ENCODE measurements at regions not wholly inside any gene's neighbourhood (a gene's known extent, or its start where the extent isn't known, plus 50 kb on each side); places are given as distances from the start of the nearest gene placed in this dataset.
"Not testable (repeated sequence)": the region's sequence is repeated elsewhere in the genome, so short reads cannot be mapped to it uniquely, and the experiment has no call there.

GRCh38 chr15:29648415-29648814 is 173.9 kb downstream of the TJP1 start:
- H3K4me1 ChIP-seq; H3K4me3 ChIP-seq; H3K27me3 ChIP-seq; H3K27ac ChIP-seq; DNase-seq (ENCODE audit: extremely low spot score in 2 of 2); H3K36me3 ChIP-seq; intact Hi-C loops (cut with DNase I); H3K9me3 ChIP-seq: not testable (repeated sequence)

- Histone ChIP-seq H3K4me3 (no peak overlapping the region), H3K27me3 (no peaks in the 10 kb centered on the region), H3K9me3 (no peaks in the 10 kb centered on the region), H3K36me3 (no peaks in the 10 kb centered on the region), H3K27ac (no peak overlapping the region), H3K4me1 (no peaks in the 10 kb centered on the region)
- DNase-seq (ENCODE audit: extremely low spot score in 2 of 2): no peak
- intact Hi-C loops (cut with DNase I): no loop called here
- TF ChIP-seq CTCF (IDR thresholded peaks at IDR 0.05) (no peak), POLR2A (IDR thresholded peaks at IDR 0.05) (no peak), POLR2AphosphoS5 (IDR thresholded peaks at IDR 0.05; ENCODE audit: insufficient read depth in 1 of 2, low read depth in 1 of 2) (no peak)
Measured at GRCh38 chr15:29645841-29646240, 176.4 kb downstream of the TJP1 start.

GRCh38 chr15:29644361-29644760 is 177.9 kb downstream of the TJP1 start:
- H3K27ac ChIP-seq; intact Hi-C loops (cut with DNase I); H3K4me3 ChIP-seq; H3K36me3 ChIP-seq; H3K4me1 ChIP-seq; DNase-seq (ENCODE audit: extremely low spot score in 2 of 2); H3K27me3 ChIP-seq; H3K9me3 ChIP-seq: not testable (repeated sequence)

GRCh38 chr15:29638781-29639180 is 183.5 kb downstream of the TJP1 start:
- no peak overlapping the region for H3K4me3 ChIP-seq
- no peaks in the 10 kb centered on the region for H3K27me3 ChIP-seq
- DNase-seq (ENCODE audit: extremely low spot score in 2 of 2): no peak
- H3K4me1 ChIP-seq: no peaks in the 10 kb centered on the region
- no peak for TF ChIP-seq CTCF (IDR thresholded peaks at IDR 0.05)
- TF ChIP-seq POLR2AphosphoS5 (IDR thresholded peaks at IDR 0.05; ENCODE audit: insufficient read depth in 1 of 2, low read depth in 1 of 2): no peak
- no peak for TF ChIP-seq POLR2A (IDR thresholded peaks at IDR 0.05)
- H3K27ac ChIP-seq: no peak overlapping the region
- H3K36me3 ChIP-seq: no peaks in the 10 kb centered on the region
- intact Hi-C loops (cut with DNase I): no loop called here
- H3K9me3 ChIP-seq: no peaks in the 10 kb centered on the region

GRCh38 chr15:29638011-29638410 is 184.3 kb downstream of the TJP1 start:
- DNase-seq (ENCODE audit: extremely low spot score in 2 of 2): no peak
- Histone ChIP-seq H3K36me3 (no peaks in the 10 kb centered on the region), H3K4me3 (no peak overlapping the region), H3K9me3 (no peaks in the 10 kb centered on the region), H3K27ac (no peak overlapping the region), H3K27me3 (no peaks in the 10 kb centered on the region), H3K4me1 (no peaks in the 10 kb centered on the region)
- no peak for TF ChIP-seq CTCF (IDR thresholded peaks at IDR 0.05)
- no peak for TF ChIP-seq POLR2AphosphoS5 (IDR thresholded peaks at IDR 0.05; ENCODE audit: insufficient read depth in 1 of 2, low read depth in 1 of 2)
- TF ChIP-seq POLR2A (IDR thresholded peaks at IDR 0.05): no peak
- intact Hi-C loops (cut with DNase I): no loop called here

GRCh38 chr15:29637555-29637954 is 184.7 kb downstream of the TJP1 start:
- Histone ChIP-seq H3K27ac (no peak overlapping the region), H3K4me1 (no peaks in the 10 kb centered on the region), H3K4me3 (no peak overlapping the region), H3K27me3 (no peaks in the 10 kb centered on the region), H3K9me3 (no peaks in the 10 kb centered on the region), H3K36me3 (no peaks in the 10 kb centered on the region)
- TF ChIP-seq CTCF (IDR thresholded peaks at IDR 0.05): no peak
- no peak for TF ChIP-seq POLR2AphosphoS5 (IDR thresholded peaks at IDR 0.05; ENCODE audit: insufficient read depth in 1 of 2, low read depth in 1 of 2)
- no peak for TF ChIP-seq POLR2A (IDR thresholded peaks at IDR 0.05)
- DNase-seq (ENCODE audit: extremely low spot score in 2 of 2): no peak
- intact Hi-C loops (cut with DNase I): no loop called here

Data from vagina (tissue), 2 donors.